C4-2B (cell line): ENCODE measurements at regions not wholly inside any gene's neighbourhood (a gene's known extent, or its start where the extent isn't known, plus 50 kb on each side); places are given as distances from the start of the nearest gene placed in this dataset.
"Not testable (repeated sequence)": the region's sequence is repeated elsewhere in the genome, so short reads cannot be mapped to it uniquely, and the experiment has no call there.

ENCODE experiments used
- H3K27ac ChIP-seq: fragments of 450-650 bp; 2 replicates; pipeline ENCODE4 v1.5.1; 2017
- CTCF ChIP-seq: fragments of 450-650 bp; conservative IDR thresholded peaks from 2 replicates; pipeline ENCODE4 v1.5.1; 2017; ENCODE audit warnings: mild to moderate bottlenecking
- ZFX ChIP-seq: fragments of 450-650 bp; IDR thresholded peaks from 2 replicates; pipeline ENCODE4 v1.6.1; 2017

GRCh38 chr16:21526923-21527807 lies 72.2 kb upstream of the METTL9 start:
- TF ChIP-seq ZFX (no peak), CTCF (no peak)

GRCh38 chr16:21529060-21529658 lies 70.2 kb upstream of the METTL9 start:
- not testable (repeated sequence) for H3K27ac ChIP-seq

More at GRCh38 chr16:21526923-21527807, 72.2 kb upstream of the METTL9 start:
- H3K27ac ChIP-seq, result no peak overlapping the region

- H3K27ac ChIP-seq, result not testable (repeated sequence)
Observed at GRCh38 chr16:21530729-21531383, 68.5 kb upstream of the METTL9 start.

GRCh38 chr16:21532996-21533395 lies 66.4 kb upstream of the METTL9 start:
- H3K27ac ChIP-seq, result not testable (repeated sequence)

- H3K27ac ChIP-seq, result not testable (repeated sequence)
Observed at GRCh38 chr16:21533474-21533873, 65.9 kb upstream of the METTL9 start.

- not testable (repeated sequence) for H3K27ac ChIP-seq
Observed at GRCh38 chr16:21534561-21534960, 64.8 kb upstream of the METTL9 start.

- H3K27ac ChIP-seq, result not testable (repeated sequence)
Observed at GRCh38 chr16:21535201-21535600, 64.2 kb upstream of the METTL9 start.

GRCh38 chr16:21536740-21537139 lies 62.6 kb upstream of the METTL9 start:
- H3K27ac ChIP-seq, result not testable (repeated sequence)

GRCh38 chr16:21537598-21537997 lies 61.8 kb upstream of the METTL9 start:
- H3K27ac ChIP-seq, result not testable (repeated sequence)

GRCh38 chr16:21539107-21539618 lies 60.2 kb upstream of the METTL9 start:
- H3K27ac ChIP-seq, result not testable (repeated sequence)

GRCh38 chr16:21540770-21541433 lies 58.5 kb upstream of the METTL9 start:
- not testable (repeated sequence) for H3K27ac ChIP-seq

GRCh38 chr16:21541611-21542051 lies 57.7 kb upstream of the METTL9 start:
- H3K27ac ChIP-seq, result not testable (repeated sequence)

- H3K27ac ChIP-seq, result not testable (repeated sequence)
Observed at GRCh38 chr16:21542075-21542474, 57.3 kb upstream of the METTL9 start.

- H3K27ac ChIP-seq, result not testable (repeated sequence)
Observed at GRCh38 chr16:21542491-21543124, 56.8 kb upstream of the METTL9 start.

GRCh38 chr16:21543151-21543836 lies 56.1 kb upstream of the METTL9 start:
- not testable (repeated sequence) for H3K27ac ChIP-seq

GRCh38 chr16:21545664-21546326 lies 53.6 kb upstream of the METTL9 start:
- H3K27ac ChIP-seq, result not testable (repeated sequence)

- not testable (repeated sequence) for H3K27ac ChIP-seq
Observed at GRCh38 chr16:21549396-21549795, 50.0 kb upstream of the METTL9 start.
